Neural crest cell (in vitro differentiated cells): ENCODE measurements at regions not wholly inside any gene's neighbourhood (a gene's known extent, or its start where the extent isn't known, plus 50 kb on each side); places are given as distances from the start of the nearest gene placed in this dataset.
A peak's percentile ranks its signal among the peaks of the same experiment; 100 is the strongest.
"Not testable (repeated sequence)": the region's sequence is repeated elsewhere in the genome, so short reads cannot be mapped to it uniquely, and the experiment has no call there.

Source experiments
- DNase-seq: peaks from one replicate; pipeline ENCODE4 v3.0.0; 2021; ENCODE audit warnings: low read depth, mixed read lengths, low spot score
- H3K27ac Mint-ChIP-seq: one replicate; pipeline ENCODE4 v1.8.0; 2021; ENCODE audit warnings: mild to moderate bottlenecking, mixed read lengths; ENCODE audit not compliant: unreplicated experiment
- H3K27me3 Mint-ChIP-seq: 2 replicates; pipeline ENCODE4 v1.8.0; 2021; ENCODE audit warnings: low read depth, mild to moderate bottlenecking, mixed read lengths
- H3K36me3 Mint-ChIP-seq: 2 replicates; pipeline ENCODE4 v1.8.0; 2021; ENCODE audit warnings: low read depth, mild to moderate bottlenecking, mixed read lengths
- H3K4me1 Mint-ChIP-seq: 2 replicates; pipeline ENCODE4 v1.8.0; 2021; ENCODE audit warnings: mixed read lengths
- H3K4me3 Mint-ChIP-seq: one replicate; pipeline ENCODE4 v1.8.0; 2021; ENCODE audit warnings: mild to moderate bottlenecking, mixed read lengths
- H3K9me3 Mint-ChIP-seq: 2 replicates; pipeline ENCODE4 v1.8.0; 2021; ENCODE audit warnings: mixed read lengths
- CTCF ChIP-seq: fragments of 200-600 bp; sonication (generic); conservative IDR thresholded peaks from 2 replicates; pipeline ENCODE4 v1.5.0; 2021; ENCODE audit warnings: antibody characterized with exemption, mild to moderate bottlenecking

DNA sequence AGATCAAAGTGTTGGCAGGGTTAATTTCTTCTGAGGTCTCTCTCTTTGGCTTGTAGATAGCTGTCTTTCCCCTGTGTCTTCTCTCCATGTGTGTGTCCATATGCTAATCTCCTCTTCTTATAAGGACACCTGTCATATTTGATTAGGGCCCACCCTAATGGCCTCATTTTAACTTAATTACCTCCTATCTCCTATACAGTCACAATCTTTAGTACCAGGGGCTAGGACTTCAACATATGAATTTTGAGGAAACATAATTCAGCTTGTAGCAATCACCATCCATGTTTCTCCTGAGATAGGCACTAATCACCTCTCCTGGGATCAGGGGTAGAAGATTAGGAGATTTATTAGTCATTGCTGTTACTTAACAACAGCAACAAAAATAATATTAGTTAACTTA, 196.1 kb upstream of the RXFP2 start:
- no peak for TF ChIP-seq CTCF
- H3K4me1 Mint-ChIP-seq: no peaks in the 10 kb centered on the region
- H3K36me3 Mint-ChIP-seq: no peaks in the 10 kb centered on the region
- H3K27me3 Mint-ChIP-seq: peaks cover 6% of the 10 kb centered on the region
- H3K27ac Mint-ChIP-seq: no peak overlapping the region
- no peaks in the 10 kb centered on the region for H3K9me3 Mint-ChIP-seq
- no peak for DNase-seq
- H3K4me3 Mint-ChIP-seq: no peak overlapping the region

DNA sequence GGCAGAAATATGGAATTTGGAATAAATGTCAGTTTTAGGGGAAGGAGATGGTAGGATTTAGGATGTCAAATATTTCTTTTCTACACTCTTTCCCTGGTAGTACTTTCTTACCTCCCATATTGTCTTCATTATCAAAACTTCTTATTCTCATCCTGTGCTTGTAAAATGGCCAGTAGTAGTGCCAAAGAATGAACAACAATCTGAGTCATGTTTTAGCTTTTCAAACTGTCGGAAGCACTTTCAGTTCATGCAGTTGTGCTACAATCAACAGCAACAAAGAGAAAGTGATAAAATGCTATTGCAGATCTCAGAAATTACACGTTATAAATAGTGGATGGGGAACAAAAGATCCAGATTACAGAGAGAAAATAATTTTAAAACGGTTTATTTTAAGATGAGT, 193.7 kb upstream of the RXFP2 start:
- no peaks in the 10 kb centered on the region for H3K9me3 Mint-ChIP-seq
- no peak overlapping the region for H3K4me3 Mint-ChIP-seq
- no peaks in the 10 kb centered on the region for H3K36me3 Mint-ChIP-seq
- no peak for DNase-seq
- no peak for TF ChIP-seq CTCF
- H3K27me3 Mint-ChIP-seq: peaks cover 6% of the 10 kb centered on the region
- no peaks in the 10 kb centered on the region for H3K4me1 Mint-ChIP-seq
- H3K27ac Mint-ChIP-seq: no peak overlapping the region

GRCh38 chr13:31556376-31556775, 182.9 kb upstream of the RXFP2 start:
- Mint-ChIP-seq H3K27ac (no peak overlapping the region), H3K4me1 (peaks cover 9% of the 10 kb centered on the region), H3K36me3 (peaks cover 2% of the 10 kb centered on the region), H3K9me3 (peaks cover 4% of the 10 kb centered on the region), H3K4me3 (no peak overlapping the region), H3K27me3 (no peaks in the 10 kb centered on the region)
- no peak for TF ChIP-seq CTCF
- DNase-seq: no peak

GRCh38 chr13:31584221-31584620, 155.1 kb upstream of the RXFP2 start:
- not testable (repeated sequence) for H3K27ac Mint-ChIP-seq, DNase-seq, H3K27me3 Mint-ChIP-seq, H3K36me3 Mint-ChIP-seq, H3K4me3 Mint-ChIP-seq, H3K4me1 Mint-ChIP-seq, H3K9me3 Mint-ChIP-seq

- peak overlapping the region; percentile 52 for H3K27ac Mint-ChIP-seq
- H3K9me3 Mint-ChIP-seq: no peaks in the 10 kb centered on the region
- no peak overlapping the region for H3K4me3 Mint-ChIP-seq
- TF ChIP-seq CTCF: no peak
- H3K4me1 Mint-ChIP-seq: peaks cover 5% of the 10 kb centered on the region
- DNase-seq: no peak
- H3K27me3 Mint-ChIP-seq: peaks cover 2% of the 10 kb centered on the region
- H3K36me3 Mint-ChIP-seq: no peaks in the 10 kb centered on the region
Observed at GRCh38 chr13:31587698-31588266, 151.5 kb upstream of the RXFP2 start.

GRCh38 chr13:31588316-31588715, 151.0 kb upstream of the RXFP2 start:
- Mint-ChIP-seq H3K27ac (no peak overlapping the region), H3K27me3 (peaks cover 2% of the 10 kb centered on the region), H3K9me3 (no peaks in the 10 kb centered on the region), H3K36me3 (no peaks in the 10 kb centered on the region), H3K4me3 (no peak overlapping the region), H3K4me1 (peaks cover 5% of the 10 kb centered on the region)
- no peak for DNase-seq
- no peak for TF ChIP-seq CTCF
